ENCODE measurements at regions not wholly inside any gene's neighbourhood (a gene's known extent, or its start where the extent isn't known, plus 50 kb on each side); places are given as distances from the start of the nearest gene placed in this dataset.

DNA sequence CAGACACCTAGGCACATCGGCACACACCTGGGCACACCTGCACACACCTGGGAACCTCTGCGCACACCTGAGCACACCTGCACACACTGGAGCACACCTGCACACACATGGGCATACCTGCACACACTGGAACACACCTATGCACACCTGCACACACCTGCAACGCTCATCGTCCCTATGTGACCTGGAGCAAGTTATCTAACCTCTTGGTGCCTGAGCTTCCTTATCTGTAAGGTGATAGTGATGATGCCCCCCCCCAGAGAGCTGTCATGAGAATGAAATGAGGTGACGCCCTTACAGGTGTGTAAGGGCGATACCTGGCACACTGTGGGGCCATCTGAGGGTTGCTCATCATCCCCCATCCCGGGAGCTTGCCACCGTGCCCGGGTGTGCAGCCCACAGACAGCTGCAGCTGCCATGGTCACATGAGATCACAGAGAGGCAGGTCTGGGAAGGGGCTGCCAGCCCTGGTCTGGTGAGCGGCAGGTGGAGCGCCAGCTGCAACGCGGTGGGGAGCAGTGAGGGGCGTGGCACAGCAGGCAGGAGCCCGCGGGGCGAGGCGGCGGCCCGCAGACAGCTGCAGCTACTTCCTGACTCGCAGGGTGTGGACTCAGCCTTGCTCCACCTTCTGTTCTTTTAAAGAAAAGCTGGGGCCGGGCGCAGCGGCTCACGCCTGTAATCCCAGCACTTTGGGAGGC lies 59.9 kb upstream of the FBRSL1 start:
- CTCF ChIA-PET, result interaction anchor here (0.8 to 1.3 kb wide), 6 partner anchors 14 to 276 kb away, joined by 3 to 6 read pairs (median 4); no protein-coding TSS in a partner anchor
- Mint-ChIP-seq H3K27me3 (no peaks in the 10 kb centered on the region), H3K9me3 (peaks cover 2% of the 10 kb centered on the region), H3K27ac (no peak overlapping the region), H3K4me1 (ENCODE audit: low read depth) (peaks cover 21% of the 10 kb centered on the region), H3K36me3 (no peaks in the 10 kb centered on the region), H3K4me3 (peak overlapping the region; percentile 48)
- peak; percentile 71 for DNase-seq
- intact Hi-C loops (cut with micrococcal nuclease), result no loop called here
- POLR2A ChIA-PET, result interaction anchor here (0.6 kb wide), 2 partner anchors 73 to 639 kb away, joined by 3 read pairs; no protein-coding TSS in a partner anchor

DNA sequence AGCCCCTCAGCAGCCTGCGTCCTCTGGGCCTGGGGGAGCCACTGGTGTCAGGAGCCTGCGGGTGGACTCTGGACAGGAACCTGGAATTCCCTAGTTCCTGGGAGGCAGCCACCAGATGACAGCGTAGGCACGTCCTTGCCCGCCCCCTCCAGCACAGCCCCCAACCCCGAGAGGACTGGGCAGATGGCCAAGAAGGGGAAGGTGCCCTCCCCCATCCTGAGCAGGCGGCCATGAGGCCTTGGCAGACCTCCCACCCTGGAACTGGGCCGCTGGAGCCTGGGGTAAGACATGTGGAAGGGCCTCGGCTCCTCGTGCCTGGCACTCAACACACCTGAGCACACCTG lies 60.4 kb upstream of the FBRSL1 start:
- Mint-ChIP-seq H3K36me3 (no peaks in the 10 kb centered on the region), H3K27ac (no peak overlapping the region), H3K4me3 (no peak overlapping the region), H3K9me3 (peaks cover 6% of the 10 kb centered on the region), H3K4me1 (ENCODE audit: low read depth) (peaks cover 21% of the 10 kb centered on the region), H3K27me3 (no peaks in the 10 kb centered on the region)
- CTCF ChIA-PET, result interaction anchor here (0.8 to 1.3 kb wide), 4 partner anchors 14 to 276 kb away, joined by 4 to 6 read pairs (median 5); no protein-coding TSS in a partner anchor
- DNase-seq, result no peak
- intact Hi-C loops (cut with micrococcal nuclease), result no loop called here
- POLR2A ChIA-PET, result no interaction called here

DNA sequence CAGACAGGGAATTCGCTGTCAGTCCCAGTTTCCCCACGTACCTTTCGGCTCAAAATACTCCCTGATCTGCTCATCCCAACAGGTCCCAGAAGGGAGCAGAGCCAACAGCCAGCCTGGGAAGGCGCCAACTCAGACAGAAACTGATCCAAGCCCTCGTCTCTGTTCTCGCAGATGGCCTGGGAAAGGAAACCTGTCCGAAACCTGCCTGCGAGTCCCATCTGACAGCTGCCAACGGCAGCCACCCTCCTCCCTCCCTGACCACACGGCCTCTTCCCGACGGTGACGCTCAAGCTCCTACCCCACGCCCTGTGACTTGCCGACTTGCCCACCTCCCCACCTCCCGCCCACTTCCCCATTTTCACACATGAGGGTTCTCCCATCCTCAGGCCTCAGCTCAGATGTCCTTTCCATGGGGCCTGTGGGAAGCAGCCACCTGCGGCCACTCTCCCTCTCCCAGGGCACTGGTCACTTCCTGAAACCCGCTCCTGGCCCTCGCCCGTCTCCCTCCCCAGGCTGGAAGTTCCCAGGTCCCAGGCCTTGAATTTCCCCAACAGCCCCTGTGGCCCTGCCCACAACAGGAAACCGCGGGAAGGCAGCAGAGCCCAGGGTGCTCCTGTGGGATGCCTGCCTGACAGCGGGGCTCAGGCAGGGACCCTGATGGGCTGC lies 60.9 kb upstream of the FBRSL1 start:
- no peaks in the 10 kb centered on the region for H3K27me3 Mint-ChIP-seq
- peaks cover 6% of the 10 kb centered on the region for H3K9me3 Mint-ChIP-seq
- no peaks in the 10 kb centered on the region for H3K36me3 Mint-ChIP-seq
- POLR2A ChIA-PET, result no interaction called here
- H3K4me1 Mint-ChIP-seq (ENCODE audit: low read depth), result peaks cover 18% of the 10 kb centered on the region
- intact Hi-C loops (cut with micrococcal nuclease), result no loop called here
- no peak overlapping the region for H3K27ac Mint-ChIP-seq
- CTCF ChIA-PET, result interaction anchor here (0.8 to 1.4 kb wide), 2 partner anchors 14 to 275 kb away, joined by 4 read pairs; no protein-coding TSS in a partner anchor
- H3K4me3 Mint-ChIP-seq, result no peak overlapping the region
- DNase-seq, result no peak

GRCh38 chr12:132427999-132428935 lies 61.7 kb upstream of the FBRSL1 start:
- no peak for DNase-seq
- POLR2A ChIA-PET, result no interaction called here

GRCh38 chr12:132427174-132427768 lies 62.7 kb upstream of the FBRSL1 start:
- H3K4me3 Mint-ChIP-seq, result no peak overlapping the region
- no peak for DNase-seq
- peaks cover 16% of the 10 kb centered on the region for H3K4me1 Mint-ChIP-seq (ENCODE audit: low read depth)
- H3K27ac Mint-ChIP-seq, result no peak overlapping the region
- peaks cover 6% of the 10 kb centered on the region for H3K9me3 Mint-ChIP-seq
- intact Hi-C loops (cut with micrococcal nuclease), result no loop called here
- POLR2A ChIA-PET, result no interaction called here
- H3K27me3 Mint-ChIP-seq, result no peaks in the 10 kb centered on the region
- no peaks in the 10 kb centered on the region for H3K36me3 Mint-ChIP-seq
- CTCF ChIA-PET, result interaction anchor here (1.1 to 1.2 kb wide), 2 partner anchors 14 to 188 kb away, joined by 3 read pairs; no protein-coding TSS in a partner anchor

More at GRCh38 chr12:132427999-132428935, 61.7 kb upstream of the FBRSL1 start:
- Mint-ChIP-seq H3K27me3 (no peaks in the 10 kb centered on the region), H3K4me1 (ENCODE audit: low read depth) (peaks cover 16% of the 10 kb centered on the region), H3K9me3 (peaks cover 6% of the 10 kb centered on the region), H3K27ac (no peak overlapping the region), H3K4me3 (no peak overlapping the region), H3K36me3 (no peaks in the 10 kb centered on the region)
- CTCF ChIA-PET, result interaction anchor here (0.8 to 1.4 kb wide), 4 partner anchors 13 to 275 kb away, joined by 3 to 4 read pairs (median 4); no protein-coding TSS in a partner anchor
- intact Hi-C loops (cut with micrococcal nuclease), result no loop called here

DNA sequence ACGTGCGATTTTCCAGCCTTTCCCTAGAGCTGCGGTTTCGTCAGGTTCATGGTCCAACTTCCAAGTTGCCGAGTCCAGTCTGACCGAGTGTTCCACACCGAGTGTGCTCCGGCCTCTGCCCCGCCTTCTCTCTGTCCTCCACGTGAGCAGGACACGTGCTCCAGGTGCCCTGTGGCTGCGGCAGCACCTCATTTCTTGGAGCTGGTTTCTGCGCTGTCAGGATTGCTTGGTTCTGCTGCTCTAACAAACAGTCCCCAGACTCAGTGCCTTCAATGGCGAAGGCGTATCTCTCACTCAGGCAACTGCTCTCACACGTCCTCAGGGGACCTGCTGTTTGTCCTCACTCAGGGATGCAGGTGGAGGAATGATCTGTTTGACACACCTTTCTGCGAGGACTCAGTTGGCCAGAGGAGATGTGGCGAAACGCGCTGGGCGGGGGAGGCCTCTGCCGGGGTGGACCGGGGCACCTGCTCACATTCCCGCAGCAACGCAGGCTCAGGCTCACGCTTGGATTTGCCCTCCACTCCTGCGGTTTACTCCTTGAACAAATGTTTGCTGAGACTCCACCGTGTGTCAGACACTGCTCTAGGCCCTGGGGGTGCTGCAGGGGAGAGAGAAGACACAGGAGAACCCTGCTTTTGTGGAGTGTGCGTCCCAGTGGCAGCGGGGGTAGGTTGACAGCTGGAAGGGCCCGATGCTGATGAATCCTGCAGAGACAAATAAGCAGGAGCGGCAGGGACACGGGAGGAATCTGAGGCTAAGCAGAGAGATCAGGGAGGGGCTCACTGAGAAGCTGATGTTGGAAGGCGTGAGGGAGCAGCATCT lies 63.4 kb upstream of the FBRSL1 start:
- no peak for DNase-seq
- no peaks in the 10 kb centered on the region for H3K36me3 Mint-ChIP-seq
- CTCF ChIA-PET, result no interaction called here
- POLR2A ChIA-PET, result no interaction called here
- no peak overlapping the region for H3K4me3 Mint-ChIP-seq
- peaks cover 6% of the 10 kb centered on the region for H3K9me3 Mint-ChIP-seq
- no peaks in the 10 kb centered on the region for H3K27me3 Mint-ChIP-seq
- peaks cover 16% of the 10 kb centered on the region for H3K4me1 Mint-ChIP-seq (ENCODE audit: low read depth)
- peak overlapping the region; percentile 28 for H3K27ac Mint-ChIP-seq
- intact Hi-C loops (cut with micrococcal nuclease), result no loop called here

GRCh38 chr12:132424811-132425210 lies 65.1 kb upstream of the FBRSL1 start:
- POLR2A ChIA-PET, result no interaction called here
- H3K36me3 Mint-ChIP-seq, result no peaks in the 10 kb centered on the region
- H3K4me1 Mint-ChIP-seq (ENCODE audit: low read depth), result peaks cover 8% of the 10 kb centered on the region
- CTCF ChIA-PET, result no interaction called here
- peaks cover 6% of the 10 kb centered on the region for H3K9me3 Mint-ChIP-seq
- no peak overlapping the region for H3K27ac Mint-ChIP-seq
- no peaks in the 10 kb centered on the region for H3K27me3 Mint-ChIP-seq
- intact Hi-C loops (cut with micrococcal nuclease), result no loop called here
- no peak overlapping the region for H3K4me3 Mint-ChIP-seq
- DNase-seq, result no peak

DNA sequence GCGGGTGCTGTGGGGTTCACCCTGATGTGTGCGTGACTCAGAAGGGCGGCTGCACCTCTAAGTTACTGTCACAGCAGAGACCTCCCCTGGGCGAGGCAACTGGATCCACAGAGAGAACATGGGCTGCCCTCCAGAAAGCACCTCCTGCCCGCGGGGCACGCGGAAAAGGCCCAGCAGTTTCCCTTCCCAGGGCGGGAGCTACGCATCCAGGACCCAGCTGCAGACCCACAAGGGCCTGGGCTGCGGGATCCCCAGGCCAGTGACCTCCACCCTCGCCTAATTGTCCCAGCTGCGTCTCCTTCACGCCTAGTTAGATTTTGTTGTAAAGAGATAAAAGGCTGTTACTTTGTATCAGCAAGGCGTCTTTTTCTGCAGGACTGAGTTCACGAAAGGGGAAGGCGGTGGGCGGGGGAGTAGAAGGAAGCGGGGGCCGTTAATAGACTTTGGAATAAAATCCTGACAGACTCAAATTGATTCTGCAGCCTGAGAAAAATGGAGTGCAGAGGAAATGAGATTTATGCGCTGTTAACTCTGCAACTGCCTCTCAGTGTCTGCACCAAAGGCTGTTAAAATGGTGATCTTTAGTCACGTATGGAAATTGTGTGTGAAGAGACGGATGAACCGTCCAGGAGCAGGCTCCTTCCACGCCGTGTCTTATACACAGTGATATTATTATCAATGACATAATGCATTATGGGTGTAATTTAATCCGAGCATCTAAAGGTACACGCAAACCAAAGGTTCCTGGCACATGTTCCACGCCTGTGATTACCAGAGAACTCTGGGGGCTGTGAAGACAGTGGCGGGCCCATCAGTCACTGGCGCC lies 65.9 kb upstream of the FBRSL1 start:
- Mint-ChIP-seq H3K27ac (no peak overlapping the region), H3K4me1 (ENCODE audit: low read depth) (peaks cover 5% of the 10 kb centered on the region), H3K9me3 (peaks cover 6% of the 10 kb centered on the region), H3K36me3 (no peaks in the 10 kb centered on the region), H3K4me3 (no peak overlapping the region), H3K27me3 (no peaks in the 10 kb centered on the region)
- no peak for DNase-seq
- ChIA-PET POLR2A (no interaction called here), CTCF (no interaction called here)
- intact Hi-C loops (cut with micrococcal nuclease), result no loop called here

- CTCF ChIA-PET, result no interaction called here
- Mint-ChIP-seq H3K9me3 (peaks cover 6% of the 10 kb centered on the region), H3K4me1 (ENCODE audit: low read depth) (peaks cover 5% of the 10 kb centered on the region), H3K27me3 (no peaks in the 10 kb centered on the region), H3K4me3 (no peak overlapping the region), H3K36me3 (no peaks in the 10 kb centered on the region), H3K27ac (no peak overlapping the region)
- intact Hi-C loops (cut with micrococcal nuclease), result no loop called here
- DNase-seq, result no peak
- POLR2A ChIA-PET, result no interaction called here
Observed at GRCh38 chr12:132423251-132423819, 66.6 kb upstream of the FBRSL1 start.

GRCh38 chr12:132422381-132423043 lies 67.4 kb upstream of the FBRSL1 start:
- POLR2A ChIA-PET, result no interaction called here
- Mint-ChIP-seq H3K36me3 (no peaks in the 10 kb centered on the region), H3K27me3 (no peaks in the 10 kb centered on the region), H3K4me1 (ENCODE audit: low read depth) (peaks cover 5% of the 10 kb centered on the region), H3K4me3 (no peak overlapping the region), H3K27ac (no peak overlapping the region), H3K9me3 (peaks cover 6% of the 10 kb centered on the region)
- no peak for DNase-seq
- intact Hi-C loops (cut with micrococcal nuclease), result no loop called here
- CTCF ChIA-PET, result no interaction called here

Data from activated CD4-positive, alpha-beta memory T cell treated with anti-CD3 and anti-CD28 coated beads for 36 hours (primary cell).